NCI-H2196 treated with DMSO at 0.1 percent for 48 hours (cell line): ENCODE measurements at regions not wholly inside any gene's neighbourhood (a gene's known extent, or its start where the extent isn't known, plus 50 kb on each side); places are given as distances from the start of the nearest gene placed in this dataset.
"Not testable (repeated sequence)": the region's sequence is repeated elsewhere in the genome, so short reads cannot be mapped to it uniquely, and the experiment has no call there.

Source experiments
- DNase-seq: peaks from one replicate; lab custom pipeline; 2025; ENCODE audit not compliant: unreplicated experiment; lab: John Stamatoyannopoulos, UW

GRCh38 chr3:34570916-34571705, 772.7 kb downstream of the PDCD6IP start:
- no peak for DNase-seq

GRCh38 chr3:34571714-34572113, 773.3 kb downstream of the PDCD6IP start:
- DNase-seq: no peak

DNA sequence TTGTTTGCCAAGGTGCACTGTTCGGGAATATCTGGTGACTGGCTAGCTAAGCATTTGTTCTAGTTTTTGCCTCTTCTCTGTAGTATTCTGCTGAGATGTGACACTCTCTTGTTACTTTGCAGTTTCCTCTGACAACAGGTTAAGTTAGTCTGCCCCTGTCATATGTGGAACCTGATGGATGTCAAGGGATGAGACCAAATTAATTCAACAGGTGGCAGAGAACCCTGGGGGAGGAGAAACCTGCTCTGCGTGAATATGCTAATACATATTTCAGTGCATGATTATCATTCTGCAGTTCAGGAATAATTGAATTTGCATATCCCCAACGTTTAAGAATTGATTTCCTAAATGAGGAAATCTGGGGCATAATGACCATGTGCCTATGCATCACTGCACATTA, 777.3 kb downstream of the PDCD6IP start:
- DNase-seq: no peak

DNA sequence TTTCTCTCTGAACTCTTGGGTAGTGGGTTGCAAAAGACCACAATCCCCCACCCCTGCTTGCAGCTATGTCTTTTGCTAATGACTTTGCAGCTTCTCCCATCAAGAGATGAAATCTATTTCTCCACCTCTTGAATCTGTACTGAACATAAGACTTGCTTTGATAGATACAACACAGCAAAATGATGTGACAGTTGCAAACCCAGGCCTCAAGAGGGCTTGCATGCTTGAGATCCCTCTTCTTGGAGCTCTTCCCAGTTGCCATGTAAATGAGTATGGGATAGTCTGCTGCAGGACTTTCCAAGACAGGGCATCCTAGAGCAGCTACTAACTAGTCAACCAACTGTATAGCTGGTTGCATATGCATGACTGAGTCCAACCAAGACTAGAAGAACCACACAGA, 783.6 kb downstream of the PDCD6IP start:
- DNase-seq: no peak

GRCh38 chr3:34583451-34583850, 785.0 kb downstream of the PDCD6IP start:
- DNase-seq: no peak

- DNase-seq: no peak
Observed at GRCh38 chr3:34584971-34585370, 786.5 kb downstream of the PDCD6IP start.

DNA sequence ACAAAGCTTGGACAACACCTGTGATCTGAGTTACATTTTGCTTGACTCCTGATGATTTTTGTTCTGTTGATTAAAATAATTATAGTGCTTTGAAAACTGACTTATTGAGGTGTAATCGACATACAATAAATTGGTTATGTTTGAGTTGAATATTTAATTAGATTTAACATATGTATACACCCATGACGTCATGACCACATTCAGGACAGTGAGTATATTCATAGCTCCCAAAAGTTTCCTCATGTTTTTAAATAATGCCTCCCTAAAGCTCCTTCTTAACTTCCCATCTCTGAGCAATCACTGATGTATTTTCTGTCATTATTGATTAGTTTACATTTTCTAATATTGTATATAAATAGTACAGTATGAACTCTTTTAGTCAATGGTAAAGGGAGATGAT, 801.2 kb downstream of the PDCD6IP start:
- DNase-seq: no peak

DNA sequence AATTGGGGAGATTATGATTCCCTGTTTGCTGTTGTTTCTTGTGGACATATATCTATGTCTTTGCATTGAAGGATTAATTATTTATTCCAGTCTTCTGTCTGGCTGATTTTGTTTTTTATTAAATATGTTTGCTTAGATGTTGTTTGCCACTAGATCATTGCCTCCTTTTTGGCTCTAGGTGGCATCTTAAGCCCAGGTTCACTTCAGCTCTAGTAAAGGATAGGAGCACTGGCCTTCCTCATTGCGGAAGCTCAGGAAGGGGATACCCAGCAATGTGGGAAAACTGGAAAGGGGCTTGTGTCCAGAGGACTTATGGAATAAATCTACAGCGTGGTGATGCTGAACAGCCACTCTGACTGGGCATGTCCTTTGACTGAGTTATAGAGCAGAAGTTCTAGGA, 821.6 kb downstream of the PDCD6IP start:
- no peak for DNase-seq

DNA sequence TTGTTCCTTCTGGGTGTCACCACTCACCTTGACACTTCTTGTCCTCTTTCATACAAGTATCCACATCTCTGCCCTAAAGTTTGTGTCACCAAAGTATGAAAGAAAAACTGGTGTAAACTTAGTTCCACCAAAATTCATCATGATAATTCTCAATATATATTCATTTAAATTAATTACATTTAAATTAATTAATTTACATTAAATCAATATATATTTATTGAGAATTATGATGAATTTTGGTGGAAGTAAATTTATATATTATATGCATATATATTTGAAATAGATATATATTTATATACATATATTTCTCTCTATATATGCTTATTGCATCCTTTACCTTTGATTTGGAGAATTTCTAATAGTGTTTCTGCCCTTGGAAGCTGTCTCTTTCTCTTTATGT, 828.3 kb downstream of the PDCD6IP start:
- DNase-seq: no peak

GRCh38 chr3:34634939-34635338, 836.5 kb downstream of the PDCD6IP start:
- no peak for DNase-seq

DNA sequence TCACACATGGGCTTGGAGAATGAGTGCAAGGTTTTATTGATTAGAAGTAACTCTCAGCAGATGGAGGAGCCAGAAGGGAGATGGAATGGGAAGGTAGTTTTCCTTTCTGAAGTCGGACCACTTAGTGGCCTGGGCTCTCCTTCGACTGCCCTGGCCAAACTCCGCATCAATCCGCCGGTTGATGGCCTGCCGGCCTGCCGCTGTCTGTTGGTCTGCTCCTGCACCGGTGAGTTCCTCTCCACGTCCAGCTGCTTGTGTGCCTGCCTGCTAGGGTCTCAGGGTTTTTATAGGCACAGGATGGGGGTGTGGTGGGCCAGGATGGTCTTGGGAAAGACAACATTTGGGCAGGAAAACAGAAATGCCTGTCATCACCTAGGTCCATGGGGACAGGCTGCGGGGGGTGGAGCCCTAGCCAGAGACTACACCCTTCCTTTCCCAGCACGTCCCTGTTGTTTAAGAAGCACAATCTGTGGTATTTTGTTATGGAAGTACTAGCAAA, 837.0 kb downstream of the PDCD6IP start:
- DNase-seq: no peak

GRCh38 chr3:34646911-34647460, 848.6 kb downstream of the PDCD6IP start:
- no peak for DNase-seq

DNA sequence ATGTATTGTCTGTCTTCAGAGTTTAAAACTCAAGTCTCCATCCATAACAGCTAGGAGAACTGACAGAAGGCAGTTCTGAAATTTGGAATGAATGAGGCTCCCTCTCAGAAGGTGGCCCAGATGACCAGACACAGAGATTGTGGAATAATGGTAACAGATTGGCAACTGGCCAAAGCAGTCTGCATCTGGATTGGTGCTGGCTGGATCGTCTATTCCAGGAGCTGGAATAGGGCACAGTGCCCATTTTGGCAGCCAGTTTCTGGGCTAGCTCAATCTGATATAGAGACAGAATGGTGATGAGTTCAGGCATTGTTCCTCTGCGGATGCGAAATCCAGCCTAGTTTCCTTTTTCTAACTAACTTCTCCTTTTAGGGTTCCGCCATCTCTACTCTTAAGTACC, 851.7 kb downstream of the PDCD6IP start:
- DNase-seq: no peak

DNA sequence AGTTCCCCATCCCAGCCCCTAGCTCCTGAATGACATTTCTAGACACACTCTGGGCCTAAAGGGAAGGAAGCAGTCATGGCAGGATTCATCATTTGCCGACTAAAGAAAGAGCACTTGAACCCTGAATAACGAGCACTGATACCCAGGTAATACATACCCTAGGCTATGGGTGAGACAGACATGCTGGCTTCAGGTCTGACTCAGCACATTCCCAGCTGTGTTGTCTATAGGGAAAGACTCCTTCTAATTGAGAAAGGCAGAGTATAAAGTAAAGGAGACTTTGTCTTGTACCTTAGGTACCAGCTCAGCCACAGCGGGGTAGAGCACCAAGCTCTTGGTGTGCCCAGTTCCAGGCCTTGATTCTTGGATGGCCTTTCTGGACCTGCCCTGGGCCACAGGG, 870.5 kb downstream of the PDCD6IP start:
- no peak for DNase-seq

- no peak for DNase-seq
Observed at GRCh38 chr3:34669490-34669889, 871.1 kb downstream of the PDCD6IP start.

DNA sequence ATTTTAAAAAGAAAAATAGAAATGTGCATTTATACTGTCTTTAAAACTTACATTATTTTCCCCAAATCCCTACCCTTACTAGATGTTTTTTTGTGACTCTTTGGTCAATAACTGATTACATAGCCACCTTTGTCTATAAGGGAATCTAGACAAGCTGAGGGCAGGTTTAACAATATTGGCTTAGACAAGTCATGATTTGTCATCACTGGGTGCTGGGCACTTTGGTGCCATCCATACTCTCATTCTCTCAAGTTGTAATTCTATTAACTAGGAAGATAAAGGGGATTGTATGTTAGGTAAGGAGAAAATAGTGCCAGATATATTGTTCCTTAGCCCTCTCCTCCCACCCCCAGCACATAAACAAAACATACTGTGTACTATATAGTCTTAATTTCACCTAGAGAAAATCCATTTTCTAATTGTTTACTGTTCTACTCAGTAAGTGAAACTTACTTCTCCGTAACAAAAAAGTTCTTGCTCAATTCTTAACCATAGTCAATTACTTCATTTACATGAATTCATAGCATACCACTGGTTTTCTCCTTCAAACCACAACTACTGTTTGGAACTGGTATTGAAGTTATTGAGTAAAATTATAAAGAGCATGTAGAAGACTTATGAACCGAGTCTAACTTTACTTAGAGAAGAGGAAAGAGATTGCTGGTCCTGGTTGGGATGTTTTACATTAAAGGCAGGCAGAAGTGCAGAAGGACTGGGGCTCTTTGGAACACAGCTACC, 877.1 kb downstream of the PDCD6IP start:
- no peak for DNase-seq

DNA sequence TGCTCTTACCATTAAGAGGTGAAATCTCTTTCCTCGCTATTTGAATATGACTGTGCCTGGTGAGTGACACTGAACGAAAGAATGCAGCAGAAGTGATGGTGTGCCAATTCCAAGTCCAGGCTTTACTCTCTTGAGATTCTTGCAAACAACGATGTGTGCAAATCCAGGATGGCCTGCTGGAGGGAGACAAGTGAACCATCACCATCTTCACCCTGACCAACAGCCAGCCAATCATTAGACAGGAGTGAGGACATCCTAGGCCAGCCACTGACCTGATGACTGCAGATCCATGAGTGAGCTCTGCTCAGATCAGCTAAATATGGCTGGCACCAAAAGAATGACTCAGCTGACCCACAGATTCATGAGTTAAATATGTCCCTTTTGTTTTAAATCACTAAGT, 878.0 kb downstream of the PDCD6IP start:
- no peak for DNase-seq

DNA sequence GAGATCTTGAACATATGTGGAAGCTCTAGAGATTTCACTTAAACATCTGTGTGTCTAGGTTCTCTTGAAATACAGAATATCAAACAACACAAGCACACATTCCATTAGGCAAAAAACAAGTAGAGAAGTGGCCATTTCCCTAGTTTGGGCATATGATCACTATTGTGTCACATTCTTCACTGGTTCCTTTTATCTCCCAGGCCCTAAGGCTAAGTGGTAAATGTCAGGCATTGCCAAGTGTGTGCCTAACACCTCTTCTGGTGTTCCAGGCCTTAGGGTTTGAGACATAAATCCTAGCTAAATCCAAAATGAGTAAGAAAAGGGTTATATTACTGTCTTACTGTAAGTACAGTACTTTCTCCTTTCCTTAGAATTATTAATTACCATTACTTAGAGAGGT, 880.1 kb downstream of the PDCD6IP start:
- DNase-seq: no peak

- DNase-seq: not testable (repeated sequence)
Observed at GRCh38 chr3:34679055-34679454, 880.6 kb downstream of the PDCD6IP start.

DNA sequence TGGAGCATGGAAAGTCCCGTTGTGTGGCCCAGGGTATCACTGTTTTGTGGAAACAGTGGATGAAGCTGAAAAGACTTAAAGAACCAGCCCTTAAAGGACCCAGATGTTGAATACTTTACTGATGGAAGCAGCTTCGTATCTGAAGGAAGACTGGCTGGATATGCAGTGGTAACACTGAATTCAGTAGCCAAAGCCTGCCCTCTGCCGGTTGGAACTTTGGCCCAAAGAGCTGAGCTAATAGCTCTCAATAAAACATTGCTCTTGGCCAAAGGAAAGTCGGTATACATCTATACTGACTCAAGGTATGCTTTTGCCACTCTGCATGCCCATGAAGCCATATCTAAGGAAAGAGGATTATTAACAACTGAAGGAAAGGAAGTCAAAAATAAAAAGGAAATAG, 885.4 kb downstream of the PDCD6IP start:
- no peak for DNase-seq

- DNase-seq: no peak
Observed at GRCh38 chr3:34686541-34686940, 888.1 kb downstream of the PDCD6IP start.

DNA sequence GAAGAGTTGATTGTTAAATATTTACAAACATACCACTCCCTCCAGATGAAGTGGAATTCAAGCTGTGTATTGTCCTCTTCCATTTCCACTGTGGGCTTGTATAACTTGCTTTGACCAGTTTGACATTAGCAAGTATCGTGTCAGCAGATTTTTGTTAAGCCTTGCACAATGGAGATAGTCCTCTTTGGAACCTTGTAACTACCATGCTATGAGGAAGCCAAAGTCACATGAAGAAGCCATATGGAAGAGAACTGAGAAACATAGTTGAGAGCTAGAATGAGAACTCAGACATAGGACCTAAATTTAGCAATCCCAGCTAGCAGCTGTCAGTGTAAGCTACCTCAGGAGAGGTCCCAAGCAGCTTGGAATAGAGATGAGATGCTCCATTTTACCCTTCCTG, 889.2 kb downstream of the PDCD6IP start:
- DNase-seq: no peak
